HCT116 (cell line): ENCODE measurements at regions not wholly inside any gene's neighbourhood (a gene's known extent, or its start where the extent isn't known, plus 50 kb on each side); places are given as distances from the start of the nearest gene placed in this dataset.

ENCODE experiments used
- ATAC-seq: fragments of 200-7000 bp; cut with Tn5 transposase; 2 replicates; pipeline ENCODE4 v1.9.1; 2020; ENCODE audit warnings: mild to moderate bottlenecking, moderate library complexity
- BruUV-seq: library from RNA; stranded (reverse); fragments of 400-500 nt; replicated peaks from 2 replicates; lab custom pipeline; 2021; lab: Mats Ljungman, UMichigan
- CTCF ChIA-PET: fragments of 300-600 bp; sonication (Branson Sonifier 250); formaldehyde crosslinking; loops from one replicate; lab custom pipeline; 2021; ENCODE audit warnings: antibody characterized with exemption; lab: Charles Lee
- POLR2A ChIA-PET: fragments of 300-600, 350-600 bp; sonication (Branson Sonifier 250); formaldehyde crosslinking; loops from one replicate; lab custom pipeline; 2021; ENCODE audit warnings: antibody characterized with exemption; lab: Charles Lee
- RAD21 ChIA-PET, 2 experiments: fragments of 300-600 bp; sonication (Branson Sonifier 250); formaldehyde crosslinking; loops; one replicate each; lab custom pipeline; 2023; ENCODE audit warnings: low total read pairs in 2 of 2; ENCODE audit not compliant: uncharacterized antibody in 2 of 2, unreplicated experiment in 2 of 2, low non-redundant PET in 1 of 2; lab: Charles Lee
- DNase-seq: peaks from one replicate; pipeline ENCODE4 v3.0.0-alpha.2; 2010; ENCODE audit warnings: low read depth, low spot score
- H2AFZ ChIP-seq: fragments of 200-600 bp; shearing (Covaris generic), sonication (generic); 2 replicates; pipeline ENCODE4 v1.6.1; 2017; ENCODE audit warnings: low read depth, mixed run types, mixed read lengths, antibody characterized with exemption, low read length; ENCODE audit not compliant: poor library complexity, severe bottlenecking
- H3K27ac ChIP-seq: 2 replicates; pipeline ENCODE4 v1.5.1; 2012; ENCODE audit warnings: low read depth, low read length
- H3K27me3 ChIP-seq: fragments of 200-600 bp; sonication (generic); 2 replicates; pipeline ENCODE4 v1.6.1; 2016; ENCODE audit warnings: mixed run types, low read length, mixed read lengths; ENCODE audit not compliant: insufficient read depth
- H3K36me3 ChIP-seq, 2 experiments: fragments of 200-500 bp in 1 of 2; fragments of 200-600 bp in 1 of 2; sonication (Bioruptor generic) in 1 of 2; sonication (generic) in 1 of 2; 2 replicates each; pipeline versions ENCODE4 v1.5.1 to v1.6.1; 2014 to 2016; ENCODE audit warnings: low read length in 2 of 2, inconsistent platforms in 1 of 2, mixed read lengths in 1 of 2, mixed run types in 1 of 2; ENCODE audit not compliant: insufficient read depth in 2 of 2, control insufficient read depth in 1 of 2
- H3K4me1 ChIP-seq, 2 experiments: fragments of 200-600 bp in 1 of 2; sonication (generic) in 1 of 2; 2 replicates each; pipeline versions ENCODE4 v1.5.1 to v1.6.1; 2012 to 2017; ENCODE audit warnings: low read length in 2 of 2, inconsistent platforms in 1 of 2, mild to moderate bottlenecking in 1 of 2, mixed read lengths in 1 of 2, mixed run types in 1 of 2, moderate library complexity in 1 of 2; ENCODE audit not compliant: insufficient read depth in 2 of 2, control insufficient read depth in 1 of 2
- H3K4me2 ChIP-seq: fragments of 200-600 bp; sonication (generic); 2 replicates; pipeline ENCODE4 v1.6.1; 2017; ENCODE audit warnings: mixed run types, low read length, mixed read lengths
- H3K4me3 ChIP-seq, 2 experiments: fragments of 200-600 bp in 1 of 2; sonication (generic) in 1 of 2; replicated peaks in 1 of 2; 2 replicates each; pipeline ENCODE4 v1.5.1; 2011 to 2016; ENCODE audit warnings: low read length in 2 of 2, control low read depth in 1 of 2, low read depth in 1 of 2, mild to moderate bottlenecking in 1 of 2, mixed read lengths in 1 of 2, mixed run types in 1 of 2
- H3K79me2 ChIP-seq: fragments of 200-600 bp; sonication (generic); 2 replicates; pipeline ENCODE4 v1.6.1; 2017; ENCODE audit warnings: mild to moderate bottlenecking, mixed run types, low read length, moderate library complexity, mixed read lengths; ENCODE audit not compliant: insufficient read depth
- H3K9ac ChIP-seq: fragments of 200-600 bp; sonication (generic); 2 replicates; pipeline ENCODE4 v1.6.1; 2016; ENCODE audit warnings: low read length, mixed read lengths
- H3K9me2 ChIP-seq: fragments of 200-600 bp; sonication (generic), shearing (Covaris generic); 2 replicates; pipeline ENCODE4 v1.6.1; 2017; ENCODE audit warnings: mixed run types, mild to moderate bottlenecking, moderate library complexity; ENCODE audit not compliant: insufficient read depth
- H3K9me3 ChIP-seq, 2 experiments: fragments of 200-500 bp in 1 of 2; fragments of 200-600 bp in 1 of 2; sonication (Bioruptor generic) in 1 of 2; sonication (generic) in 1 of 2; 2 replicates each; pipeline ENCODE4 v1.6.1; 2014 to 2017; ENCODE audit warnings: low read length in 2 of 2, mixed read lengths in 2 of 2, inconsistent platforms in 1 of 2, low read depth in 1 of 2, mild to moderate bottlenecking in 1 of 2, mixed run types in 1 of 2, moderate library complexity in 1 of 2; ENCODE audit not compliant: control insufficient read depth in 1 of 2, insufficient read depth in 1 of 2
- H4K20me1 ChIP-seq: fragments of 200-600 bp; sonication (generic), shearing (Covaris generic); 2 replicates; pipeline ENCODE4 v1.6.1; 2017; ENCODE audit warnings: mixed run types, mild to moderate bottlenecking, moderate library complexity; ENCODE audit not compliant: insufficient read depth
- CEBPB ChIP-seq: IDR thresholded peaks from 2 replicates; pipeline ENCODE4 v1.6.1; 2012; ENCODE audit warnings: low read depth
- CTCF ChIP-seq, 3 experiments: fragments of 200-600 bp in 1 of 3; sonication (generic) in 1 of 3; IDR thresholded peaks in 2 of 3; conservative IDR thresholded peaks in 1 of 3; 2 replicates each; pipeline ENCODE4 v1.5.1; 2012 to 2017; ENCODE audit warnings: low read depth in 2 of 3, low read length in 2 of 3, antibody characterized with exemption in 1 of 3, borderline replicate concordance in 1 of 3, control low read depth in 1 of 3, mild to moderate bottlenecking in 1 of 3, mixed read lengths in 1 of 3, mixed run types in 1 of 3, moderate library complexity in 1 of 3; ENCODE audit not compliant: insufficient read depth in 1 of 3
- EGR1 ChIP-seq: IDR thresholded peaks from 2 replicates; pipeline ENCODE4 v1.6.1; 2012; ENCODE audit warnings: low read depth
- ELF1 ChIP-seq: IDR thresholded peaks from 2 replicates; pipeline ENCODE4 v1.6.1; 2012; ENCODE audit warnings: low read depth, borderline replicate concordance
- EZH2 ChIP-seq: fragments of 200-600 bp; sonication (generic); IDR thresholded peaks from 2 replicates; pipeline ENCODE4 v1.6.1; 2017; ENCODE audit warnings: antibody characterized with exemption, mixed run types
- EZH2phosphoT487 ChIP-seq: fragments of 200-600 bp; IDR thresholded peaks from 2 replicates; pipeline ENCODE4 v1.6.1; 2018; ENCODE audit warnings: antibody characterized with exemption, borderline replicate concordance
- FOSL1 ChIP-seq: IDR thresholded peaks from 2 replicates; pipeline ENCODE4 v1.6.1; 2012; ENCODE audit warnings: low read depth
- JUND ChIP-seq: IDR thresholded peaks from 2 replicates; pipeline ENCODE4 v1.6.1; 2012
- MAX ChIP-seq: IDR thresholded peaks from 2 replicates; pipeline ENCODE4 v1.6.1; 2012
- POLR2AphosphoS5 ChIP-seq: IDR thresholded peaks from 2 replicates; pipeline ENCODE4 v1.6.1; 2011; ENCODE audit warnings: mild to moderate bottlenecking, low read depth, low read length, moderate library complexity
- RAD21 ChIP-seq: IDR thresholded peaks from 2 replicates; pipeline ENCODE4 v1.6.1; 2012; ENCODE audit warnings: low read depth, mild to moderate bottlenecking
- REST ChIP-seq: IDR thresholded peaks from 2 replicates; pipeline ENCODE4 v1.6.1; 2012; ENCODE audit warnings: low read depth
- SIN3A ChIP-seq: IDR thresholded peaks from 2 replicates; pipeline ENCODE4 v1.6.1; 2012; ENCODE audit warnings: low read depth
- SRF ChIP-seq: IDR thresholded peaks from 2 replicates; pipeline ENCODE4 v1.6.1; 2012; ENCODE audit warnings: low read depth
- TCF7L2 ChIP-seq: IDR thresholded peaks from 2 replicates; pipeline ENCODE4 v1.7.0; 2011; ENCODE audit warnings: borderline replicate concordance, inconsistent platforms; ENCODE audit not compliant: insufficient read depth, insufficient read length; ENCODE audit errors: extremely low read depth
- YY1 ChIP-seq: IDR thresholded peaks from 2 replicates; pipeline ENCODE4 v1.6.1; 2011; ENCODE audit warnings: low read length, low read depth, moderate library complexity, mild to moderate bottlenecking; ENCODE audit not compliant: insufficient replicate concordance; ENCODE audit errors: extremely low read depth
- ZNF274 ChIP-seq: fragments of 200-500 bp; sonication (Bioruptor generic); IDR thresholded peaks from 2 replicates; pipeline ENCODE4 v1.6.1; 2014; ENCODE audit warnings: mild to moderate bottlenecking, low read depth, low read length, inconsistent platforms
- intact Hi-C: fragments of 100-400 bp; cut with micrococcal nuclease; formaldehyde crosslinking; loops from 2 replicates; pipeline ENCODE4 v1.10.0; 2022

GRCh38 chr2:65649811-65650589 lies 217.6 kb upstream of the SPRED2 start (continued):
- no peak for TF ChIP-seq CTCF (IDR thresholded peaks at IDR 0.05 in 2 of 3, conservative IDR thresholded peaks at IDR 0.05 in 1 of 3; ENCODE audit: borderline replicate concordance in 1 of 3, insufficient read depth in 1 of 3, low read depth in 2 of 3, low read length in 2 of 3)

GRCh38 chr2:65647249-65647842 lies 214.9 kb upstream of the SPRED2 start:
- intact Hi-C loops = loop anchor here (10.0 kb wide), 2 partner anchors 777 to 1827 kb away; no protein-coding TSS in a partner anchor
- no peaks in the 10 kb centered on the region for H3K79me2 ChIP-seq
- H3K4me3 ChIP-seq = no peak overlapping the region
- no peaks in the 10 kb centered on the region for H3K36me3 ChIP-seq
- H3K9me3 ChIP-seq = no peaks in the 10 kb centered on the region
- POLR2A ChIA-PET = no interaction called here
- RAD21 ChIA-PET = no interaction called here
- H3K9me2 ChIP-seq = no peaks in the 10 kb centered on the region
- H3K27ac ChIP-seq = no peak overlapping the region
- ATAC-seq = no peak
- no peak overlapping the region for H3K9ac ChIP-seq
- no peaks in the 10 kb centered on the region for H3K27me3 ChIP-seq
- TF ChIP-seq POLR2AphosphoS5 (no peak), EGR1 (no peak), ZNF274 (no peak), REST (no peak), TCF7L2 (no peak), ELF1 (no peak), CEBPB (no peak), MAX (no peak), SRF (no peak), FOSL1 (no peak), SIN3A (no peak), RAD21 (no peak), YY1 (no peak), EZH2 (no peak), JUND (no peak), EZH2phosphoT487 (no peak)
- TF ChIP-seq, all 23 proteins: peak for 0
- no peaks in the 10 kb centered on the region for H3K4me1 ChIP-seq
- no peak overlapping the region for H3K4me2 ChIP-seq
- CTCF ChIA-PET = no interaction called here
- H2AFZ ChIP-seq = no peak overlapping the region
- no TSS peak for BruUV-seq
- H4K20me1 ChIP-seq = no peaks in the 10 kb centered on the region
- no peak for DNase-seq
